WTC11 (cell line): ENCODE measurements at regions not wholly inside any gene's neighbourhood (a gene's known extent, or its start where the extent isn't known, plus 50 kb on each side); places are given as distances from the start of the nearest gene placed in this dataset.

Source experiments
- ATAC-seq: fragments of 200-7000 bp; cut with Tn5 transposase; 2 replicates; pipeline ENCODE4 v1.10.0; 2021; ENCODE audit warnings: mild to moderate bottlenecking, moderate library complexity
- CTCF ChIA-PET: fragments of 300-600 bp; sonication (Branson Sonifier 250); formaldehyde crosslinking; loops from one replicate; lab custom pipeline; 2021; ENCODE audit warnings: antibody characterized with exemption; lab: Charles Lee
- POLR2A ChIA-PET: fragments of 350-600 bp; sonication (Branson Sonifier 250); formaldehyde crosslinking; loops from one replicate; lab custom pipeline; 2021; ENCODE audit warnings: antibody characterized with exemption; lab: Charles Lee
- DNase-seq: peaks from one replicate; pipeline ENCODE4 v3.0.0; 2021; ENCODE audit warnings: low spot score
- H3K27ac Mint-ChIP-seq: 2 replicates; pipeline ENCODE4 v1.8.0; 2021; ENCODE audit warnings: mixed read lengths
- H3K27me3 Mint-ChIP-seq: 2 replicates; pipeline ENCODE4 v1.8.0; 2021; ENCODE audit warnings: low read depth, mild to moderate bottlenecking, moderate library complexity, mixed read lengths
- H3K36me3 Mint-ChIP-seq: 2 replicates; pipeline ENCODE4 v1.8.0; 2021; ENCODE audit warnings: mixed read lengths
- H3K4me1 Mint-ChIP-seq: 2 replicates; pipeline ENCODE4 v1.8.0; 2022; ENCODE audit warnings: mixed read lengths
- H3K4me3 Mint-ChIP-seq: 2 replicates; pipeline ENCODE4 v1.8.0; 2021; ENCODE audit warnings: mild to moderate bottlenecking, moderate library complexity, mixed read lengths
- H3K9me3 Mint-ChIP-seq: 2 replicates; pipeline ENCODE4 v1.8.0; 2021; ENCODE audit warnings: mixed read lengths
- FOXJ3 ChIP-seq: sonication (generic); formaldehyde crosslinking; IDR thresholded peaks from 2 replicates; pipeline ENCODE4 v1.9.0; 2021; ENCODE audit warnings: missing genetic modification reagents, mild to moderate bottlenecking, borderline replicate concordance
- GABPB1 ChIP-seq: sonication (generic); formaldehyde crosslinking; IDR thresholded peaks from 2 replicates; pipeline ENCODE4 v1.8.1; 2023; ENCODE audit warnings: mild to moderate bottlenecking, missing genetic modification reagents
- MXD4 ChIP-seq: fragments of 250-450 bp; sonication (Bioruptor Pico); IDR thresholded peaks from 2 replicates; pipeline ENCODE4 v1.8.0; 2021; ENCODE audit warnings: mild to moderate bottlenecking, moderate library complexity, borderline replicate concordance
- NFATC4 ChIP-seq: fragments of 250-450 bp; sonication (Bioruptor Pico); IDR thresholded peaks from 2 replicates; pipeline ENCODE4 v1.9.0; 2021; ENCODE audit warnings: mild to moderate bottlenecking
- PRDM15 ChIP-seq: sonication (generic); formaldehyde crosslinking; IDR thresholded peaks from 2 replicates; pipeline ENCODE4 v1.8.0; 2022; ENCODE audit warnings: missing genetic modification reagents
- SMAD3 ChIP-seq: sonication (generic); formaldehyde crosslinking; IDR thresholded peaks from 2 replicates; pipeline ENCODE4 v1.8.0; 2022; ENCODE audit warnings: missing genetic modification reagents, mild to moderate bottlenecking, borderline replicate concordance
- SP1 ChIP-seq: sonication (generic); formaldehyde crosslinking; conservative IDR thresholded peaks from 2 replicates; pipeline ENCODE4 v1.8.1; 2022; ENCODE audit warnings: missing genetic modification reagents
- ZNF121 ChIP-seq: sonication (generic); formaldehyde crosslinking; IDR thresholded peaks from 2 replicates; pipeline ENCODE4 v1.8.0; 2023; ENCODE audit warnings: missing genetic modification reagents
- ZNF138 ChIP-seq: sonication (generic); formaldehyde crosslinking; conservative IDR thresholded peaks from 2 replicates; pipeline ENCODE4 v1.8.1; 2022; ENCODE audit warnings: mild to moderate bottlenecking, moderate library complexity, missing genetic modification reagents
- ZNF232 ChIP-seq: sonication (generic); formaldehyde crosslinking; IDR thresholded peaks from 2 replicates; pipeline ENCODE4 v1.8.0; 2022; ENCODE audit warnings: mild to moderate bottlenecking, missing genetic modification reagents
- ZNF416 ChIP-seq: fragments of 250-450 bp; sonication (Bioruptor Pico); IDR thresholded peaks from 2 replicates; pipeline ENCODE4 v1.9.0; 2021; ENCODE audit warnings: mild to moderate bottlenecking, inconsistent platforms
- TF ChIP-seq, protein P1 (sequence below): fragments of 250-450 bp; sonication (Bioruptor Pico); IDR thresholded peaks from 2 replicates; pipeline ENCODE4 v2.1.2; 2022; ENCODE audit warnings: mild to moderate bottlenecking, moderate library complexity
- TF ChIP-seq, protein P2 (sequence below): fragments of 250-450 bp; sonication (Bioruptor Pico); IDR thresholded peaks from 2 replicates; pipeline ENCODE4 v1.9.0; 2021; ENCODE audit warnings: mild to moderate bottlenecking

DNA sequence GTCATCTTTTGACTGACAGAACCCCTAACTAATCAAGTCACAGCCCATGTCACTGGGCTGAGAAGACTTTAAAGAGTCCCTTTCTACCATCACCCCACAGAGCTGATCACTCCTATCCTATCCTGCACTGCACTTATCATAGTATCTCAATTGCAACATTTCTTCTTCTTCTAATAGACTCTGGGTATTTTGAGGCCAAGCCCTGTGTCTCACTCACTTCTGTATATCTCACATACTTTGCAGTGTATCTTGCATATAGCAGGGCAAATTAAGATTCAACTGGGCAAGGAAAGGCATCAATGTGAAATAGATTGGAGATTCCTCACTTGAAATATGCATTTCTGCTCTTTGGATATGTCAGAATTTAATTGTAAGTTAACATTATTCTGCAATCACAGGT, 531.5 kb upstream of the SLIT2 start (continued):
- TF ChIP-seq PRDM15 (CRISPR knock-in tag) = no peak
- TF ChIP-seq, protein P1, sequence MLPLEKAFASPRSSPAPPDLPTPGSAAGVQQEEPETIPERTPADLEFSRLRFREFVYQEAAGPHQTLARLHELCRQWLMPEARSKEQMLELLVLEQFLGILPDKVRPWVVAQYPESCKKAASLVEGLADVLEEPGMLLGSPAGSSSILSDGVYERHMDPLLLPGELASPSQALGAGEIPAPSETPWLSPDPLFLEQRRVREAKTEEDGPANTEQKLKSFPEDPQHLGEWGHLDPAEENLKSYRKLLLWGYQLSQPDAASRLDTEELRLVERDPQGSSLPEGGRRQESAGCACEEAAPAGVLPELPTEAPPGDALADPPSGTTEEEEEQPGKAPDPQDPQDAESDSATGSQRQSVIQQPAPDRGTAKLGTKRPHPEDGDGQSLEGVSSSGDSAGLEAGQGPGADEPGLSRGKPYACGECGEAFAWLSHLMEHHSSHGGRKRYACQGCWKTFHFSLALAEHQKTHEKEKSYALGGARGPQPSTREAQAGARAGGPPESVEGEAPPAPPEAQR (CRISPR knock-in tag) = no peak
- TF ChIP-seq MXD4 = no peak

DNA sequence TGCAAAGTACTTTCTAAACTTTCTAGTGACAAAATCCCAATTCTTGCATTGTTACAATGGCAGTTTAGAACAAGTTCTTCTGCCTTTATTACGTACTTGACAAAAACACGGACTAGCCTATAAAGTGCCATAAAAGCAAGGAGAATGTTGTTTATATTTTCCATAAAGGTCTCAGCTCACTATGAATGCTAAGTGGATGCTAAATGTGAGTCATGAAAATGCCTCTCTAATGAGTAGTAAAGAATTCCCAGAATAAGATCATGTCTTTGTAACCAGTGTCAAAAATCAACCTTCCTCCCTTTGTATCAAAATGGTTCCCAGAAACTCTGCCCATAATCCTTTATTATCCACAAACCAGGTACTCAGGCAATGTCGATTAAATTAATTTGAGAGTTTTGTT, 539.8 kb upstream of the SLIT2 start:
- TF ChIP-seq GABPB1 = no peak
- ATAC-seq (no peak), DNase-seq (no peak)
- Mint-ChIP-seq H3K9me3 (no peaks in the 10 kb centered on the region), H3K27ac (no peak overlapping the region), H3K27me3 (no peaks in the 10 kb centered on the region), H3K4me1 (0 out of 2 replicates have a peak, but pooled peaks cover 2% of the 10 kb centered on the region), H3K4me3 (no peak overlapping the region), H3K36me3 (no peaks in the 10 kb centered on the region)
- CTCF ChIA-PET = no interaction called here
- POLR2A ChIA-PET = no interaction called here

- H3K4me1 Mint-ChIP-seq = 0 out of 2 replicates have a peak, but pooled peaks cover 2% of the 10 kb centered on the region
- H3K4me3 Mint-ChIP-seq = no peak overlapping the region
- ATAC-seq (no peak), DNase-seq (no peak)
- POLR2A ChIA-PET = no interaction called here
- H3K27me3 Mint-ChIP-seq = no peaks in the 10 kb centered on the region
- TF ChIP-seq ZNF232 (no peak), ZNF138 (CRISPR knock-in tag) (no peak), NFATC4 (CRISPR knock-in tag) (no peak), SMAD3 (CRISPR knock-in tag) (no peak)
- H3K9me3 Mint-ChIP-seq = no peaks in the 10 kb centered on the region
- no peak overlapping the region for H3K27ac Mint-ChIP-seq
- CTCF ChIA-PET = no interaction called here
- H3K36me3 Mint-ChIP-seq = no peaks in the 10 kb centered on the region
Observed at GRCh38 chr4:19707876-19708275, 543.8 kb upstream of the SLIT2 start.

- DNase-seq = no peak
- Mint-ChIP-seq H3K9me3 (no peaks in the 10 kb centered on the region), H3K27ac (no peak overlapping the region), H3K4me1 (no peaks in the 10 kb centered on the region), H3K27me3 (no peaks in the 10 kb centered on the region), H3K4me3 (no peak overlapping the region), H3K36me3 (no peaks in the 10 kb centered on the region)
- POLR2A ChIA-PET = no interaction called here
- TF ChIP-seq ZNF416 (CRISPR knock-in tag) = no peak
- no peak for ATAC-seq
- CTCF ChIA-PET = no interaction called here
Observed at GRCh38 chr4:19703391-19703790, 548.3 kb upstream of the SLIT2 start.

GRCh38 chr4:19700992-19701391, 550.7 kb upstream of the SLIT2 start:
- DNase-seq = no peak
- Mint-ChIP-seq H3K4me1 (no peaks in the 10 kb centered on the region), H3K36me3 (no peaks in the 10 kb centered on the region), H3K9me3 (peaks cover 13% of the 10 kb centered on the region), H3K27me3 (no peaks in the 10 kb centered on the region), H3K27ac (no peak overlapping the region), H3K4me3 (no peak overlapping the region)
- ChIA-PET POLR2A (no interaction called here), CTCF (no interaction called here)
- no peak for TF ChIP-seq PRDM15 (CRISPR knock-in tag)
- TF ChIP-seq, protein P2, sequence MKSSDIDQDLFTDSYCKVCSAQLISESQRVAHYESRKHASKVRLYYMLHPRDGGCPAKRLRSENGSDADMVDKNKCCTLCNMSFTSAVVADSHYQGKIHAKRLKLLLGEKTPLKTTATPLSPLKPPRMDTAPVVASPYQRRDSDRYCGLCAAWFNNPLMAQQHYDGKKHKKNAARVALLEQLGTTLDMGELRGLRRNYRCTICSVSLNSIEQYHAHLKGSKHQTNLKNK = no peak
- no peak for TF ChIP-seq SP1 (CRISPR knock-in tag)
- no peak for TF ChIP-seq ZNF121
- TF ChIP-seq FOXJ3 (CRISPR knock-in tag) = no peak
- ATAC-seq = no peak
